HG02798 (cell line): ENCODE measurements at regions not wholly inside any gene's neighbourhood (a gene's known extent, or its start where the extent isn't known, plus 50 kb on each side); places are given as distances from the start of the nearest gene placed in this dataset.

ENCODE experiments used
- ATAC-seq: cut with Tn5 transposase; IDR thresholded peaks from one replicate; pipeline ENCODE4 v1.9.1; 2021; ENCODE audit warnings: mild to moderate bottlenecking; ENCODE audit not compliant: unreplicated experiment, poor library complexity

DNA sequence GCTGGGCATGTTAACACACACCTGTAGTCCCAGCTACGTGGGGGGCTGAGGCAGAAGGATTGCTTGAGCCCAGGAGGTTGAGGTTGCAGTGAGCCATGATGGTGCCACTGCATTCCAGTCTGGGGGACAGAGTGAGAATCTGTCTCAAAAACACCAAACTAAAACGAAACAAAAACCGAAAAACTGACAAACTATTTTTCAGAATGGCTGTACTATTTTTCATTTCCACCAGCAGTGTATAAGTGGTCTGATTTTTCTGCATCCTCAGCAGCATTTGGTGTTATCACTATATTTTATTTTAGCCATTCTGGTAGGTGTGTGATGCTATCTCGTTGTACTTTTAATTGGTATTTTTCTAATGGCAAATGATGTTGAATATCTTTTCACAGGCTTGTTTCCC lies 95.2 kb downstream of the PDCL3 start:
- ATAC-seq, result no peak

GRCh38 chr2:100660851-100661584 lies 98.2 kb downstream of the PDCL3 start:
- ATAC-seq, result no peak

DNA sequence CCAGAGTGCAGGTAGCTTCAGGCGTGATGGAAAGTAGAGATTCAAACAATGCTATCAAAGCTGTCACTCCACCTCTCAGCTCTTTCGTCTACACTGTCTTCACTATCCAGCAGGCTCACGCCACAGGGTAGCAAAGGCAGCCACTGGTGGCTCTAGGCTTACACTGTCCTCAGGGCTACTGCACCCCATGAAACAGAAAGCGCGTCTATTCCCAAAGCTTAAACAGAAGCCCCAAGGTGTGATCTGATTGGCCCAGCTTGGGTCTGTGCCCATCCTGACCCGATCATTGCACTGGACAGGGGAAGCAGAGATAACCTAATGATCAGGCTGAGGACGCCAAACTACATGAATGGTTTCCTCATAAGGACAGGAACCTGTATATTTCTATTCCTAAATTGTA lies 100.1 kb downstream of the PDCL3 start:
- ATAC-seq, result no peak

DNA sequence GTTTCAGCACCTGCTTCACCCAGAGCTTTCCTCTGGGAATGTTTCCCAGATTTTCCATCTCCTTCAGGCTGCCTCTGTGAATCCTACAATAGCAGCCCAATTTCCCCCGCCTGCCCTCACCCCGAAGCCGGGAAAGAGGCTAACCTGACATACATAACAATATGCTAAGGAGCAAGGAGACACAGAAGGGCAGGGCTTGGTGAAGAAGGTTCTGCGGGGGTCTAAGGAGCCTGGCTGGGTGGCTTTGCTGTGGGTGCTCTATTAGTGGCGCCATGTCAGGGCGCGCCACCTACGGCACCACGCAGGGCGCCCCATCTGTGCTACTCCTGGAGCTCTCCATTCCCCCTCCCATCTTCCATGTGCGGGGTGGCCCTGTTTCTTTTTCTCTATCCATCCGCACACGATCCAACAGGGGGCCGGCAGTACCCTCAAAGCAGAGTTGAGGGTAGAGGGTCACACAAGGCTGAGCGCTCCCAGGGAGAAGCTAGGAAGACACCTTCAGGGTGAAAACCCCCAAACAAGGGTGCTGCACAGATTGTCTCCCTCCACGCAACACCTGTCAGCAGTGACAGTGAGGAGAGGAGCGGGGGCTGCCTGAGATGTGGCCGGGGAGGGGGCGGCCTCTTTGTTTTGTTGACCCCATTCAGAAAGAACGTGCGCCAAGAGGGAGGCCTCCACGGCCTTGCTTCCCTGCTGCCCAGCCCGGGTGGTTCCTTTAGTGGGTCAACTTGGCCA lies 101.4 kb downstream of the PDCL3 start:
- no peak for ATAC-seq

DNA sequence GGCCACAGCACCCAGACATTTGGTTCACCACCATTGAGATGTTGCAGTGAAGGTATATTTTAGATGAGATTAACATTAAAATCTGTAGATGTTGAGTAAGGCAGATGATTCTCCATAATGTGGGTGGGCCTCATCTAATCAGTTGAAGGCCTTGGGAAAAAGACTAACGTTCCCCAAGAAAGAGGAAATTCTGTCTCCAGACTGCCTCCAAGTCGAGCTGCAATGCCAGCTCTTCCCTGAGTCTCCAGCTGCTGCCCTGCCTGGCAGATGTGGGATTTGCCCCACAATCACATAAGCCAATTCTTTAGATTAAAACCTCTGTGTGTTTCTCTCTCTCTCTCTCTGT lies 101.9 kb downstream of the PDCL3 start:
- no peak for ATAC-seq

DNA sequence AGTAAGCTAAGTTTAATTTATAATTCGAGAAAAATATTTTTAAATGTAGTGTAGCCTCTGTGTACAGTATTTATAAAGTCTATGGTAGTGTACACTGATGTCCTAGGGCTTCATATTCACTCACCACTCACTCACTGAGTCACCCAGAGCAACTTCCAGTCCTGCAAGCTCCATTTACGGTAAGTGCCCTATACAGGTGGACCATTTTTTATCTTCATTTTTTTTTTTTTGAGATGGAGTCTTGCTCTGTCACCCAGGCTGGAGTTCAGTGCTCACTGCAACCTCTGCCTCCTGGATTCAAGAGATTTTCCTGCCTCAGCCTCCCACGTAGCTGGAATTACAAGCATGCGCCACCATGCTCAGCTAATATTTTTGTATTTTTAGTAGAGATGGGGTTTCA lies 104.2 kb downstream of the PDCL3 start:
- no peak for ATAC-seq

GRCh38 chr2:100667801-100668200 lies 105.0 kb downstream of the PDCL3 start:
- ATAC-seq, result no peak

- no peak for ATAC-seq
These were observed 107.4 kb downstream of the PDCL3 start for GRCh38 chr2:100670232-100670631.

DNA sequence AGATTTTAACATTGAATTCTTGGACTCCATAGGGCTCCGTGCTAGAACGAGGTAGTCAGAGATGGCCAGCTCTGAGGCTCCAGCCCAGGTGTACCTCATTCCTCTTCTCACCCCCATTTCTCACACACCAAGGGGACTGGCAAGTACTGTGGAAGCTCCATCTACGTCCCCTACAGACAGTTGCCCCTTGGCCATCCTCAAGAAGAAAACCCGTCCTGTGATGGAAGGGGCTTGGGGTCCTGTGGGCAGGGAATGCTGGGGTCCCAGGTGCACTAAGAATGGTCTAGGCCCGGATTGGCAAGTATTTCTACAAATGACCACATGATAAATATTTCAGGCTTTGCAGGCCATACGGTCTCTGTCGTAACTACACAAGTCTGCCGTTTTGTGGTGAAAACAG lies 110.3 kb downstream of the PDCL3 start:
- ATAC-seq, result no peak

- no peak for ATAC-seq
These were observed 111.1 kb downstream of the PDCL3 start for GRCh38 chr2:100673691-100674485.

GRCh38 chr2:100674666-100675065 lies 111.9 kb downstream of the PDCL3 start:
- ATAC-seq, result no peak

DNA sequence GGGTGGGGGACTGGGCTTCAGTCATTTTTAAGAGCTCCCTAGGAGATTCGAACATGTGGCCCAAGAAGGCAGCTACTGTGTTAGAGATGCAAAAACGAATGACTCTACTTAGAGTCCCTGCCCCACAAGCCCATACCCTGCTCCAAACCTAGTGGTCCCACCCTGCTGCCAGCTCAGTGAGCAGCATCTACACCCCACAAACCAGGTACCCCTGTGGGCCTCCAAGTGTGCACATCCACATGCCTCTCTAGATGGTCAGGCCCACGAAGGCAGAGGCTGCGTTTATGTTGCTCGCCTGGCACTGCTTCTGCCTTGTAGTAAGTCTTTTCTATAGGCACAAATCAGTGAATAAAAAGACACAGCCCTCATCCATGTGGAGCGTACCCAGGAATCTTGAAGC lies 112.6 kb downstream of the PDCL3 start:
- ATAC-seq, result no peak

GRCh38 chr2:100675855-100676254 lies 113.1 kb downstream of the PDCL3 start:
- ATAC-seq, result no peak

DNA sequence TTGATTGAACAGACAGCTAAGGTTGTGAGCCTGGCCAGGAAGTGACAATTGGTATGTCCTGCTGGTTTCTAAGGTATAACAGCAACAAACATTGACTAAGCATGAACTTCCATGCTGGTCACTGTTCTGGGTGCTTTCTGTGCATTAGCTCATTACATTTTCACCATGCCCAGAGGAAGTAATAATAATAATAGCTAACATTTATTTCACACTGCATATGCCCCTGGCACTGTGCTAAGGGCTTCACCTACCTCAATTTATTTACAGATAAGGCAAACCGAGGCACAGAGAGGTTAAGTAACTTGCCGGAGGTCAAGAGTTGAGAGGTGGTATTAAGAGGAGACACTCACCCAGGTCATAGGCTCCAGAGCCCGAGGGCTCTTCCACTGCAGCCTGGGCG lies 113.6 kb downstream of the PDCL3 start:
- no peak for ATAC-seq

DNA sequence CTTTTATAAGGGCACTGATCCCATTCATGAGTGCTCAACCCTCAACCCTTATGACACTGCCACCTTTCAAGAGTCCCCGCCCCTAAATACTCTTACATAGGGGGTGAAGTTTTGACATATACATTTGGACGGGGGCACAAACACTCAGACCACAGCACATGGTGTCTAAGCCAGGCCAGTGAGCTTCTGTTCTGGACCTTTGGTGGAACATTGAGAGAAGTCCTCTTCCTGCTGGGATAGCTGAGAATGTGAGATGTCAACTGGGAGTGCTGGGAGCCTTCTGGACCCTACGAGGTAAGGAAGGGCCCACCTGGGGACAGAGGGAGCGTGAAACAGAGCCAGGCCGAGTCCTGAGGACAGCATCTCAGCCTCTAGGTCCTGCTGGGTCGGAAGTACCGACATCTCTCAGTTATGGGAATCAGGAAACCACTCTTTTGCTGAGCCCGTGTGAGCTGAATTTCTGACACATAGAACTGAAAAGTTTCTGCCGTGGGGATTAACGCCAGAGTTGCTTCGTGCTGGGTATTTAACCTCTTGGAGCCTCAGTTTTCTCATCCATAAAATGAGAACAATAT lies 114.9 kb downstream of the PDCL3 start:
- no peak for ATAC-seq

- no peak for ATAC-seq
These were observed 116.4 kb downstream of the PDCL3 start for GRCh38 chr2:100679211-100679610.

- ATAC-seq, result no peak
These were observed 119.7 kb downstream of the PDCL3 start for GRCh38 chr2:100682536-100682935.

DNA sequence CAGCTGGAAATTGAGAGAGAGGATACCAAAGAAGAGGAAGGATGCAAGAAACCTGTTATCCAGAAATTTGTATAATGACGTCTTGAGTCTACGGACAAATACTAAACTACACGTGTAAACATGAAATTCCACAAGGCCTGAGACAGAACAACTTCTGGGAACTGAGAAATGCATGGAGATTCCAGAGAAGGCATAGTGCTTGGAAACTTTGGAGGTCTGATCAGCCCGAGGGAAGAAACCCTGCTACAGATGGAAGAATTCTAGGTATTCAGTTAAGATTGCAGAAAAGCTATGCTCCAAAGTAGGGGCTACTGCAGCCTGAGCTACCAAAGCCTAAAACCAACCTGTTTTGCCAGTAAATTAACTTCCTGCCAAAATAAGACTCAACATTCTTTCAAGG lies 120.4 kb downstream of the PDCL3 start:
- ATAC-seq, result no peak

DNA sequence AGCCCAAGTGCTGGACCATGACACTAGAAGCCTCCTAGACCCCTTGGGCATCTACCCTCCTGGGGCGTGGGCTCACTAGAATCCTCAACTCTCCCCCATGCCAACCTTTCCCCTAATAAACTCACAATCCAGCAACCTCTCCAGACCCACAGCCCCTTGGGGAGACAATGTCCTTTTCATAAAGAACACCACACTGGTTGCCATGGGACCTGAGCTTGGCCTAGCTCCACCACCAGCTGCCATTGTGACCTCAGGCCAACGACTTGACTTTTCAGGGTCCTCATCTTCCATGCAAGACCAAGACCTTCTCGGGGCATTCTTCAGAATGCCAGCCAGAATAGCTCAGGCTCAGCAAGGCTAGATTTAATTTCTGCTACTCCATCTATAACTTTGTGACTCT lies 128.1 kb upstream of the NPAS2 start:
- no peak for ATAC-seq

- no peak for ATAC-seq
These were observed 127.6 kb upstream of the NPAS2 start for GRCh38 chr2:100692381-100692780.

- ATAC-seq, result no peak
These were observed 127.0 kb upstream of the NPAS2 start for GRCh38 chr2:100692906-100693305.
